RCC 7860 (cell line): ENCODE measurements at regions not wholly inside any gene's neighbourhood (a gene's known extent, or its start where the extent isn't known, plus 50 kb on each side); places are given as distances from the start of the nearest gene placed in this dataset.
"Not testable (repeated sequence)": the region's sequence is repeated elsewhere in the genome, so short reads cannot be mapped to it uniquely, and the experiment has no call there.

Experiments used
- DNase-seq: peaks from one replicate; pipeline ENCODE4 v3.0.0-alpha.2; 2015; ENCODE audit warnings: low spot score
- FAIRE-seq: peaks from 2 replicates; lab custom pipeline; 2012; peaks lifted over from hg19 to GRCh38; lab: Jason Lieb, UNC

DNA sequence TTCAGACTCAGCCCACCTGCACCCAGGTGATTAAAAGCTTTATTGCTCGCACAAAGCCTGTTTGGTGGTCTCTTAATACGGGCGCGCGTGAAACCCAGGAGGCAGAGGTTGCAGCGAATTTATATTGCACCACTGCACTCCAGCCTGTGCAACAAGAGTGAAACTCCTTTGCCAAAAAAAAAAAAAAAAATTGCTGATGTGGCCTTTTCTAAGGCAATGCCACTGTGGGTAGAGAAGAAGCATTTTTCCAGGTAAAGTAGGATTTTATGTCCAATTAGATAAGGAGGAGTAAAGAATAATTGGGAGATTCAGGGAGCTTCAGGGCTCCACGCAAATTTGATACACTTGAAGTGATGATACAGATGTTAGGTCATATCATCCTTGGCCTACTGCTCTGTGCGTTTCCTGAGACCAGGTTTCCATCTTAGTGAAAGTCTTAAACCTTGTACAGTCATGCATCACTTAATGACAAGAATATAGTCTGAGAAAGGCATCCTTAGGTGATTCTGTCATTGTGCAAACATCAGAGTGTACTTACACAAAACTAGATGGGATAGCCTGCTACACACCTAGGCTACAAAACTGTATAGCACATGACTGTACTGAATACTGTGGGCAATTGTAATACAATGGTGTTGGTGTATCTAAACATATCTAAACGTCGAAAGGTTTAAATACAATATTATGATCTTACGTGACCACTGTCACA is 150.9 kb downstream of the SPRY2 start:
- DNase-seq = no peak
- FAIRE-seq = no peak

GRCh38 chr13:80180740-80181355 is 160.1 kb downstream of the SPRY2 start:
- DNase-seq = no peak
- FAIRE-seq = no peak

DNA sequence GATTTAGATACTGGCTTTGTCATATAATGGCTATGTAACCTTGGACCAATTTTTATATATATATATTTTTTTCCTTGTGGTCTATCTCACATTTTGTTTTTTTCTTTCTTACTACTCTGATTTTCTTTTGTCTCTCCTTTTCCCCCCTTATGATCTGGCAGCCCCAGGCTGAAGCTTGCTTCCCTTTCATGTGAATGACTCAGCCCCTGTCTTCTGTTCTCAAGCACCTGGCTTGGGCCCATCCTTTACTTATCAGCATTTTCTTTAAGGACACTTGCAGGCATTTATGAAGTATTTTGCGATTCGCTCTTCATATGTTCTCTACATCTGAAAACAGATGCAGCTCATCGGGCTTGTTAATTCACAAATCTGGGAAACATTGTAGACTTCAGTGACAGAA is 163.6 kb downstream of the SPRY2 start:
- DNase-seq = no peak
- no peak for FAIRE-seq

GRCh38 chr13:80173224-80173623 is 167.7 kb downstream of the SPRY2 start:
- DNase-seq (no peak), FAIRE-seq (no peak)

DNA sequence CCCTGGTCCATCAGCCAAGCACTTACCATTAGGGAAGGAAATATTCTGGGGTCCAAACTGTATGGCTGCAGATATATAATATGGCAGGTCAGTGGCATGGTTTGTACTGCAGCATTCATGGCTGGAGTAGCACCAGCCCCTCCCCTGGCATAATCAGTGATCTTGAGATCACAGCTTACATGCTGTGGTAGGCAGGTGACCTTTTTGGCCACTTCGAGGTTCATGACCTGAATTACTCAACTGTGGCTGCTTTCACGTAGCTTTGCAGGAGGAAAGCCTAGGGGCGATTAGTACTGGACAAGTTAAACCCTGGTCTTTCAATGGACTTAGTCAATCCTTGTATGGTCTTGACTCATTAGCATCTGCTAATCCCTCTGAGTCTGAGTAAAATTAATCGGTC is 169.8 kb downstream of the SPRY2 start:
- FAIRE-seq = no peak
- no peak for DNase-seq

GRCh38 chr13:80168089-80168850 is 172.7 kb downstream of the SPRY2 start:
- DNase-seq = no peak
- FAIRE-seq = no peak

- FAIRE-seq (no peak), DNase-seq (no peak)
Measured at GRCh38 chr13:80166352-80166751, 174.6 kb downstream of the SPRY2 start.

GRCh38 chr13:80164462-80164861 is 176.5 kb downstream of the SPRY2 start:
- no peak for DNase-seq
- FAIRE-seq = no peak

DNA sequence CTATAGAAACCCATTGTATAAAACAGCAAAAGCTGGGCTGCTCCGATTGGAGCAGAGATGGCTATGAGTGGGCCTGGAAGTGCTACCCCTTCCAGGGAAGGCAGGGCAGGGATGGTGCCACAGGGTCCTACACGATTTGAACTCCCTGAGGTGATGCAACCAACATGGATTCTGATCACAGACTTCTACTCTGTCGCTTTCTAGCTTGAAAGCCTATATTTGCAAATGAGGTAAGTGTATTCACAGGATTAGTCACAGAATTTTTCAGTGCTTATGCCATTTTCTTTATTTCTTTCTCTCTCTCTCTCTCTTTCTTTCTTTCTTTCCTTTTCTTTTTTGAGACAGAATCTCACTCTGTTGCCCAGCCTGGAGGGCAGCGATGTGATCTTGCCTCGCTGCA is 179.0 kb downstream of the SPRY2 start:
- FAIRE-seq = no peak
- no peak for DNase-seq

DNA sequence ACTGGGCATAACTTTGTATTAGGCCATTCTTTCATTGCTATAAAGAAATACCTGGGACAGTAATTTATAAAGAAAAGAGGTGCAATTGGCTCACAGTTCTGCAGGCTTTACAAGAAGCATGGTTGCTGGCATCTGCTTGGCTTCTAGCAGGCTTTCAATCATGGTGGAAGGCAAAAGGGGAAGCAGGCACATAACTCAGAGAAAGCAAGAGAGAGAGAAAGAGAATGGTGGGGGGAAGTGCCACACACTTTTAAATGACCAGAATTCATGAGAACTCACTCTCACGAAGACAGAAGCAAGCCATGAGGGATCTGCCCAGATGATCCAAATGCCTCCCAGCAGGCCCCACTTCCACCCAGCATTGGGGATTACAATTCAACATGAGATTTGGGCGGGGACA is 179.7 kb downstream of the SPRY2 start:
- no peak for FAIRE-seq
- DNase-seq = no peak

GRCh38 chr13:80160110-80160509 is 180.8 kb downstream of the SPRY2 start:
- DNase-seq (no peak), FAIRE-seq (no peak)

- DNase-seq (no peak), FAIRE-seq (no peak)
Measured at GRCh38 chr13:80157261-80157932, 183.5 kb downstream of the SPRY2 start.

GRCh38 chr13:80152142-80152541 is 188.8 kb downstream of the SPRY2 start:
- not testable (repeated sequence) for FAIRE-seq, DNase-seq

DNA sequence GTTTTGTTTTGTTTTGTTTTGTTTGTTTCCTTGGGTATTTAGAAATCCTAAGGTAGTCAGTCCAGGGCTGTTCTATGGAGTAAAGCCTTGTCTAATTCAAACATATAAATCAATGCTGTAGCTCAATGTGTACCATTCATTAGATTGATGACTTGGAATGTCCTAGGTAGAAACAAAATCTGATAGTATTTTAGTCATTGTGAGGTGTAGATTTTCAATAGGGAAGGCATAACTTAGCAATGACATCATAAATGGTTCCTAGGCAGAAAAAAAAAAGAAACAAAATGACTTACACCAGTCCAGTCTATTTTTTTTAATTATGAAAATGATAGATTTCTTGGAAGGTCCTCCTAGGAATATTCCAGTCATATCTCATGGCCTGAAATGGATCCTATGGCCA is 189.9 kb downstream of the SPRY2 start:
- DNase-seq = no peak
- FAIRE-seq = no peak

DNA sequence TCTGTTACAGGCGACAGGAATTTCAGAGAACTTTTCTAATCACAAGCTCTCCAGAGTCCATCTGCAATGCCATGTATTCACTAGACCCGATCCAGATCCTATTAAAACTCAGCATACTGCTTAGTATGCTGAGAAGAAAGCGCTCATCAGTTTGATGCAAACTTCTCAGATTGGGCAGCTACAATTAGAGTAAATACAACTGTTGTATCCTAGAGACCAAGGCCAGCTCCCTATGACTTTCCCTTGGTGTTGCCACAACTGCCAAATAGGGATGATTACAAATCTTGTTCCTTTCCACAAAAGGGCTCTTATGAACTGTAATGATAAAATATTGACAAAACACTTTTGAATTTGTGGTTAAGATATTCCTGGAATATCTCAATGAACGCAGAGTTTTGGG is 191.2 kb downstream of the SPRY2 start:
- no peak for DNase-seq
- FAIRE-seq = no peak

DNA sequence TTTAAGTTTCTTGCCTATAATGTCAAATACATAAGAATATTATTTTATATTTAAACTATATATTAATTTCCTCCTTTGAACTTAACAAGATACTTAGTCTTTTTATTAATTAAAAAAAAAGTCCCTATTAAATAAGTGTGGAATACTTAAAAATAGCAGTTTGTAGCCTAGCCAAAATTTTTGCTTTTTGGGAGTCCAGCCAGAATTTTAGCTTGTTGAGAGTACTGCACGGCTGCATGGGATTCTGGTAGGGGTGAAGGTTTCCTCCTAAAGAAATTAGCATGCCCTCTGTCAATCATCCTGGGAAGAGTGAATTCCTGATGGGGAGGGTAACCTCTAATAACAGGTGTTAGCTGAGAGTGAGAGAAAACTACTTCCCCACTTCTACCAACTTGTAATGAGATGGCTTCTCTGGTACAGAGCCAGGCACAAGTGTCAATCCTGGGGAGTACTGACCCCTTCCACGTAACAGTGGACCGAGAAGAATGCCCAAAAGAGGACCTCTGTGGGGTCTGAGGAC is 195.7 kb downstream of the SPRY2 start:
- FAIRE-seq (no peak), DNase-seq (no peak)

GRCh38 chr13:80144493-80144892 is 196.4 kb downstream of the SPRY2 start:
- FAIRE-seq (no peak), DNase-seq (no peak)

DNA sequence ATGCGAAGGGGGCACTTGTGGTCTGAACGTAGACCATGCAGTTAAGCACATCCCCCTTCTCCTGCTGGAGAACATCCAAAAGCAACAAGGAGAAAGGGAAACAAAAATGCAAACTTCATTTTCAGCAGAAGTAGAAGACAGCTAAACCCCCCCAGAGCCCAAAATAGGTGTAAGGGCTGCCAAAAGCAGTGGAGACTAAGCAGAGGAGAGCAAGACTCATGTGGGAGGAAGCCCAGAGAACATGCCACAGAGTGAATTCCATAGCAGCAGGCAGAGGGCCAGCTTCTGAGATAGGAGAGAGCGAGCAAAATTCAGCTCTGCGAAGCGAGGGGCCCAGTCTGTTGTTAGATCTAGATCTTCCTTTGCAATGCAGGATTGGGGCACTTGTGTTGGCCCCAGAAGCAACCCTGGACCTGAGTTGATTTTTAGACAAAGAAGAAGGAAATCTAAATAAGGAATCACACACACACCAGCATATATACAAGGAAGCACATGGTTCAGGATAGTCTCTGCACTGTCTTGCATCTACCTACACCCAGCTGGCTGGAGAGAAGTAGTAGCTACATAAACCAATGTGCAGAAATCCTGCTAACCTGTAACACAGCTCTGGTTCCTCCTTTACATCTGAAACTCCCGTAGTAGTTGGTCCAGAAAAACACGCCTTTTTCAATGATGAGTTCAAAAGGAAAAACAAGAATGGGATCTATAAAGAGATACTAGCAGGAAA is 199.6 kb downstream of the SPRY2 start:
- DNase-seq (no peak), FAIRE-seq (no peak)

GRCh38 chr13:80140685-80141084 is 200.2 kb downstream of the SPRY2 start:
- no peak for FAIRE-seq

GRCh38 chr13:80139196-80139595 is 201.7 kb downstream of the SPRY2 start:
- FAIRE-seq (no peak), DNase-seq (no peak)

More at GRCh38 chr13:80140685-80141084, 200.2 kb downstream of the SPRY2 start:
- DNase-seq = no peak

DNA sequence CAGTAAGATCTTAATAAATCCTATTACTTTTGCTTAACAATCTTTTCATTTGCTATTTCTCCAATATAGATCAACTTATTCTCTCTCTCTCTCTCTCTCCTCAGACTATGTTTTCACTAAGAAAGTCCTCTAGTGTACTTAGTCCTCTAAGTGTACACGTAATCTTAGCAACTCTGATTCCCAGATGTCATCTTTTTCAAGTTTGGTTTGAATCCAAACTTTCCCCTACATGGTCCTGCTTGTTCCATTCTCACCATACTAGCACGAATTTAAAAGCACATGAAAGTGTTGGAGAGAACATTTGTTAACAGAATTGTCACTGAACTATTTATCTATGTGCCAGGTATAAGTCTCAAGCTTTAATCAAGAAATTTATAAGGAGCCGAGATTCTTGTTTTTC is 202.9 kb downstream of the SPRY2 start:
- FAIRE-seq (no peak), DNase-seq (no peak)
